IMR-90 (cell line): ENCODE measurements at regions not wholly inside any gene's neighbourhood (a gene's known extent, or its start where the extent isn't known, plus 50 kb on each side); places are given as distances from the start of the nearest gene placed in this dataset.

ENCODE experiments used
- ATAC-seq: fragments of 200-7000 bp; cut with Tn5 transposase; 2 replicates; pipeline ENCODE4 v1.9.1; 2020; ENCODE audit warnings: low read depth, mild to moderate bottlenecking, moderate library complexity
- BruUV-seq: library from RNA; stranded (reverse); fragments of 400-500 nt; replicated peaks from 2 replicates; lab custom pipeline; 2021; lab: Mats Ljungman, UMichigan
- CTCF ChIA-PET: fragments of 300-600 bp; formaldehyde crosslinking; extraction: SDS; loops from one replicate; lab custom pipeline; 2021; ENCODE audit warnings: antibody characterized with exemption; lab: Yijun Ruan, JAX
- POLR2A ChIA-PET: fragments of 300-600 bp; sonication (Branson Sonifier 250); formaldehyde crosslinking; loops from one replicate; lab custom pipeline; 2022; ENCODE audit warnings: antibody characterized with exemption; ENCODE audit not compliant: unreplicated experiment; lab: Charles Lee
- DNase-seq: peaks from one replicate; pipeline ENCODE4 v3.0.0; 2013
- H2AFZ ChIP-seq: replicated peaks from 2 replicates; pipeline ENCODE3; 2013; ENCODE audit warnings: low read length, mild to moderate bottlenecking; ENCODE audit not compliant: poor library complexity
- H2AK5ac ChIP-seq: 2 replicates; pipeline ENCODE4 v1.6.1; 2013; ENCODE audit warnings: low read depth, low read length, inconsistent platforms
- H2AK9ac ChIP-seq: replicated peaks from 2 replicates; pipeline ENCODE3; 2013; ENCODE audit warnings: mild to moderate bottlenecking, low read depth, low read length, moderate library complexity; ENCODE audit not compliant: poor library complexity
- H2BK120ac ChIP-seq: 2 replicates; pipeline ENCODE4 v1.6.1; 2013; ENCODE audit warnings: low read depth, low read length, inconsistent platforms
- H2BK15ac ChIP-seq: 3 replicates; pipeline ENCODE4 v1.6.1; 2013; ENCODE audit warnings: low read depth, low read length, inconsistent platforms
- H2BK20ac ChIP-seq: 2 replicates; pipeline ENCODE4 v1.6.1; 2013; ENCODE audit warnings: low read depth, mild to moderate bottlenecking, inconsistent platforms, low read length, moderate library complexity
- H2BK5ac ChIP-seq: 2 replicates; pipeline ENCODE4 v1.6.1; 2013; ENCODE audit warnings: mild to moderate bottlenecking, low read depth, low read length, inconsistent platforms; ENCODE audit not compliant: poor library complexity, severe bottlenecking
- H3K14ac ChIP-seq: replicated peaks from 2 replicates; pipeline ENCODE4 v1.6.1; 2013; ENCODE audit warnings: low read depth, low read length, inconsistent platforms
- H3K18ac ChIP-seq: 2 replicates; pipeline ENCODE4 v1.6.1; 2013; ENCODE audit warnings: low read depth, low read length, control low read depth
- H3K23ac ChIP-seq: 2 replicates; pipeline ENCODE4 v1.6.1; 2013; ENCODE audit warnings: low read depth, low read length, inconsistent platforms
- H3K27ac ChIP-seq: 2 replicates; pipeline ENCODE4 v1.5.1; 2013; ENCODE audit warnings: mild to moderate bottlenecking, control low read depth, low read length; ENCODE audit not compliant: insufficient read depth
- H3K27me3 ChIP-seq: 2 replicates; pipeline ENCODE4 v1.6.1; 2013; ENCODE audit warnings: low read length; ENCODE audit not compliant: control insufficient read depth, insufficient read depth
- H3K36me3 ChIP-seq: 2 replicates; pipeline ENCODE4 v1.6.1; 2013; ENCODE audit warnings: low read length, mixed read lengths; ENCODE audit not compliant: control insufficient read depth, insufficient read depth
- H3K4ac ChIP-seq: 2 replicates; pipeline ENCODE4 v1.6.1; 2013; ENCODE audit warnings: low read depth, low read length, inconsistent platforms
- H3K4me1 ChIP-seq: 2 replicates; pipeline ENCODE4 v1.6.1; 2013; ENCODE audit warnings: low read length, mixed read lengths; ENCODE audit not compliant: control insufficient read depth, insufficient read depth
- H3K4me2 ChIP-seq: 2 replicates; pipeline ENCODE4 v1.6.1; 2013; ENCODE audit warnings: low read depth, mild to moderate bottlenecking, control low read depth, low read length, moderate library complexity
- H3K4me3 ChIP-seq: 2 replicates; pipeline ENCODE4 v1.5.1; 2013; ENCODE audit warnings: low read depth, mild to moderate bottlenecking, control low read depth, low read length, moderate library complexity; ENCODE audit not compliant: insufficient read depth
- H3K56ac ChIP-seq: 2 replicates; pipeline ENCODE4 v1.6.1; 2013; ENCODE audit warnings: low read length, inconsistent platforms; ENCODE audit not compliant: insufficient read depth; ENCODE audit errors: extremely low read depth
- H3K79me1 ChIP-seq, 2 experiments: 2 replicates each; pipeline ENCODE4 v1.6.1; 2013; ENCODE audit warnings: low read length in 2 of 2, inconsistent platforms in 1 of 2, low read depth in 1 of 2
- H3K9ac ChIP-seq: 2 replicates; pipeline ENCODE4 v1.6.1; 2013; ENCODE audit warnings: low read depth, low read length, control low read depth
- H3K9me1 ChIP-seq: 2 replicates; pipeline ENCODE4 v1.6.1; 2013; ENCODE audit warnings: low read length, inconsistent platforms; ENCODE audit not compliant: insufficient read depth
- H3K9me3 ChIP-seq: 2 replicates; pipeline ENCODE4 v1.6.1; 2013; ENCODE audit warnings: low read length; ENCODE audit not compliant: control insufficient read depth, insufficient read depth
- H4K20me1 ChIP-seq: 2 replicates; pipeline ENCODE4 v1.6.1; 2013; ENCODE audit warnings: low read length, inconsistent platforms; ENCODE audit not compliant: insufficient read depth
- H4K5ac ChIP-seq: 2 replicates; pipeline ENCODE4 v1.6.1; 2013; ENCODE audit warnings: mild to moderate bottlenecking, low read depth, low read length, control low read depth
- H4K8ac ChIP-seq, 2 experiments: 2 replicates each; pipeline ENCODE4 v1.6.1; 2013; ENCODE audit warnings: low read depth in 2 of 2, low read length in 2 of 2, control low read depth in 1 of 2, inconsistent platforms in 1 of 2
- H4K91ac ChIP-seq: 2 replicates; pipeline ENCODE4 v1.6.1; 2013; ENCODE audit warnings: low read depth, low read length, inconsistent platforms; ENCODE audit not compliant: insufficient read depth
- BHLHE40 ChIP-seq: fragments of 150-350 bp; IDR thresholded peaks from 2 replicates; pipeline ENCODE4 v1.6.1; 2016; ENCODE audit warnings: mild to moderate bottlenecking, low read depth, low read length
- CEBPB ChIP-seq: IDR thresholded peaks from 2 replicates; pipeline ENCODE4 v1.6.1; 2012; ENCODE audit warnings: low read depth, low read length, improper control_type of control experiment
- CHD1 ChIP-seq: IDR thresholded peaks from 2 replicates; pipeline ENCODE4 v1.6.1; 2012; ENCODE audit warnings: low read depth, low read length, improper control_type of control experiment
- FOS ChIP-seq: fragments of 150-350 bp; IDR thresholded peaks from 2 replicates; pipeline ENCODE4 v1.6.1; 2016; ENCODE audit warnings: low read depth, low read length
- MAFK ChIP-seq: IDR thresholded peaks from 2 replicates; pipeline ENCODE4 v1.6.1; 2012; ENCODE audit warnings: low read depth, low read length, improper control_type of control experiment
- MAZ ChIP-seq: IDR thresholded peaks from 2 replicates; pipeline ENCODE4 v1.6.1; 2012; ENCODE audit warnings: low read depth, mild to moderate bottlenecking, low read length, improper control_type of control experiment, moderate library complexity, borderline replicate concordance
- MXI1 ChIP-seq: IDR thresholded peaks from 2 replicates; pipeline ENCODE4 v1.6.1; 2012; ENCODE audit warnings: low read depth, mild to moderate bottlenecking, low read length, moderate library complexity, borderline replicate concordance
- NFE2L2 ChIP-seq: fragments of 150-350 bp; IDR thresholded peaks from 2 replicates; pipeline ENCODE4 v1.6.1; 2016; ENCODE audit warnings: low read depth, mild to moderate bottlenecking, low read length
- POLR2A ChIP-seq: IDR thresholded peaks from 2 replicates; pipeline ENCODE4 v1.6.1; 2012; ENCODE audit warnings: mild to moderate bottlenecking, low read depth, low read length
- RAD21 ChIP-seq: IDR thresholded peaks from 2 replicates; pipeline ENCODE4 v1.6.1; 2012; ENCODE audit warnings: low read length, improper control_type of control experiment
- RCOR1 ChIP-seq: IDR thresholded peaks from 2 replicates; pipeline ENCODE4 v1.6.1; 2012; ENCODE audit warnings: mild to moderate bottlenecking, low read length, improper control_type of control experiment; ENCODE audit not compliant: insufficient replicate concordance
- RFX5 ChIP-seq: IDR thresholded peaks from 2 replicates; pipeline ENCODE4 v1.8.0; 2012; ENCODE audit warnings: low read depth, mild to moderate bottlenecking, low read length, moderate library complexity
- SMC3 ChIP-seq: fragments of 150-350 bp; IDR thresholded peaks from 2 replicates; pipeline ENCODE4 v1.6.1; 2016; ENCODE audit warnings: low read depth, mild to moderate bottlenecking, antibody characterized with exemption, low read length, moderate library complexity
- dilution Hi-C: fragments of 300-500 bp; cut with HindIII; formaldehyde crosslinking; loops from one replicate; pipeline ENCODE4 v1.14.3; 2018; ENCODE audit warnings: low sequenced_read_pairs; ENCODE audit not compliant: unreplicated experiment
- in situ Hi-C: fragments of 300-500 bp; cut with MboI; formaldehyde crosslinking; loops from 3 replicates; pipeline ENCODE4 v1.14.3; 2019; ENCODE audit warnings: low sequenced_read_pairs, inconsistent platforms, mixed read lengths
- intact Hi-C: fragments of 100-400 bp; cut with micrococcal nuclease; formaldehyde crosslinking; loops from 2 replicates; pipeline ENCODE4 v1.10.0; 2022
- TF ChIP-seq, protein P1 (sequence below): fragments of 150-350 bp; IDR thresholded peaks from 2 replicates; pipeline ENCODE4 v1.6.1; 2016; ENCODE audit warnings: low read depth, mild to moderate bottlenecking, low read length, moderate library complexity, borderline replicate concordance
- TF ChIP-seq, protein P2 (sequence below): conservative IDR thresholded peaks from 2 replicates; pipeline ENCODE4 v1.5.1; 2012; ENCODE audit warnings: mild to moderate bottlenecking, low read depth, low read length, improper control_type of control experiment
- TF ChIP-seq, protein P3 (sequence below): fragments of 150-350 bp; IDR thresholded peaks from 2 replicates; pipeline ENCODE4 v1.6.1; 2017; ENCODE audit warnings: mild to moderate bottlenecking, antibody characterized with exemption, low read length, low read depth

DNA sequence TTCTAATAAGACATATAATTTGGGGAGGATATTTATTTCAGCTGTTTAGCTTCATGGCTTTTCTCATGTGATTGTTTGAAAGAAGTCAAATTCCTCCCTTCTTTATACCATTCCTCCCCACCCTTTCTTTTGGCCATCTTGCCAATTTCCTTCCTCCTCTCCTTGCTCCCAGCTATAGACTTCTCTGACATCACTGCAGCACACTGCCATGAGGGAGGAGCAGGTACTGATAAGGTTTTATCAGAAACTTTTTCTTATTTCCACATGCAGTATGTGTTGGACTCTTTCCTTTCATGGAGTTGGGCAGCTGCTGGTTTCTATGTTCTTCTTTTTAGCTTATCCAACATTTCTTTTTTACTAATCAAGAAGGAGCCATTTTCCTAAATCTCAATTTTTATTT, 481.7 kb upstream of the NR3C2 start:
- POLR2A ChIA-PET, result no interaction called here
- CTCF ChIA-PET, result no interaction called here
- DNase-seq, result no peak
- no peaks in the 10 kb centered on the region for H3K36me3 ChIP-seq
- H3K4me1 ChIP-seq, result no peaks in the 10 kb centered on the region
- no peak overlapping the region for H2BK20ac ChIP-seq
- no peak overlapping the region for H2AK9ac ChIP-seq
- H3K4me2 ChIP-seq, result no peak overlapping the region
- H3K27ac ChIP-seq, result no peak overlapping the region
- no peaks in the 10 kb centered on the region for H3K79me1 ChIP-seq
- no peak overlapping the region for H4K91ac ChIP-seq
- H4K8ac ChIP-seq, result no peak overlapping the region
- no peak overlapping the region for H3K4ac ChIP-seq
- no peak overlapping the region for H2BK120ac ChIP-seq
- BruUV-seq, result no TSS peak
- no peak overlapping the region for H3K9ac ChIP-seq
- in situ Hi-C loops, result no loop called here
- no peak overlapping the region for H2AFZ ChIP-seq
- TF ChIP-seq, protein P1, sequence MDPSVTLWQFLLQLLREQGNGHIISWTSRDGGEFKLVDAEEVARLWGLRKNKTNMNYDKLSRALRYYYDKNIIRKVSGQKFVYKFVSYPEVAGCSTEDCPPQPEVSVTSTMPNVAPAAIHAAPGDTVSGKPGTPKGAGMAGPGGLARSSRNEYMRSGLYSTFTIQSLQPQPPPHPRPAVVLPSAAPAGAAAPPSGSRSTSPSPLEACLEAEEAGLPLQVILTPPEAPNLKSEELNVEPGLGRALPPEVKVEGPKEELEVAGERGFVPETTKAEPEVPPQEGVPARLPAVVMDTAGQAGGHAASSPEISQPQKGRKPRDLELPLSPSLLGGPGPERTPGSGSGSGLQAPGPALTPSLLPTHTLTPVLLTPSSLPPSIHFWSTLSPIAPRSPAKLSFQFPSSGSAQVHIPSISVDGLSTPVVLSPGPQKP, result no peak
- TF ChIP-seq POLR2A, result no peak
- TF ChIP-seq CEBPB, result no peak
- no peak for TF ChIP-seq MAFK
- TF ChIP-seq, protein P2, sequence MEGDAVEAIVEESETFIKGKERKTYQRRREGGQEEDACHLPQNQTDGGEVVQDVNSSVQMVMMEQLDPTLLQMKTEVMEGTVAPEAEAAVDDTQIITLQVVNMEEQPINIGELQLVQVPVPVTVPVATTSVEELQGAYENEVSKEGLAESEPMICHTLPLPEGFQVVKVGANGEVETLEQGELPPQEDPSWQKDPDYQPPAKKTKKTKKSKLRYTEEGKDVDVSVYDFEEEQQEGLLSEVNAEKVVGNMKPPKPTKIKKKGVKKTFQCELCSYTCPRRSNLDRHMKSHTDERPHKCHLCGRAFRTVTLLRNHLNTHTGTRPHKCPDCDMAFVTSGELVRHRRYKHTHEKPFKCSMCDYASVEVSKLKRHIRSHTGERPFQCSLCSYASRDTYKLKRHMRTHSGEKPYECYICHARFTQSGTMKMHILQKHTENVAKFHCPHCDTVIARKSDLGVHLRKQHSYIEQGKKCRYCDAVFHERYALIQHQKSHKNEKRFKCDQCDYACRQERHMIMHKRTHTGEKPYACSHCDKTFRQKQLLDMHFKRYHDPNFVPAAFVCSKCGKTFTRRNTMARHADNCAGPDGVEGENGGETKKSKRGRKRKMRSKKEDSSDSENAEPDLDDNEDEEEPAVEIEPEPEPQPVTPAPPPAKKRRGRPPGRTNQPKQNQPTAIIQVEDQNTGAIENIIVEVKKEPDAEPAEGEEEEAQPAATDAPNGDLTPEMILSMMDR, result no peak
- TF ChIP-seq, protein P3, sequence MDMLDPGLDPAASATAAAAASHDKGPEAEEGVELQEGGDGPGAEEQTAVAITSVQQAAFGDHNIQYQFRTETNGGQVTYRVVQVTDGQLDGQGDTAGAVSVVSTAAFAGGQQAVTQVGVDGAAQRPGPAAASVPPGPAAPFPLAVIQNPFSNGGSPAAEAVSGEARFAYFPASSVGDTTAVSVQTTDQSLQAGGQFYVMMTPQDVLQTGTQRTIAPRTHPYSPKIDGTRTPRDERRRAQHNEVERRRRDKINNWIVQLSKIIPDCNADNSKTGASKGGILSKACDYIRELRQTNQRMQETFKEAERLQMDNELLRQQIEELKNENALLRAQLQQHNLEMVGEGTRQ, result no peak
- TF ChIP-seq RCOR1, result no peak
- no peak for TF ChIP-seq MAZ
- no peak for TF ChIP-seq MXI1
- TF ChIP-seq SMC3, result no peak
- TF ChIP-seq CHD1, result no peak
- no peak for TF ChIP-seq FOS
- no peak for TF ChIP-seq RFX5
- no peak for TF ChIP-seq NFE2L2
- TF ChIP-seq BHLHE40, result no peak
- no peak for TF ChIP-seq RAD21
- no peak overlapping the region for H3K4me3 ChIP-seq
- H2BK5ac ChIP-seq, result no peak overlapping the region
- ATAC-seq, result no peak
- H4K20me1 ChIP-seq, result no peaks in the 10 kb centered on the region
- no peak overlapping the region for H2BK15ac ChIP-seq
- intact Hi-C loops, result no loop called here
- H3K27me3 ChIP-seq, result no peaks in the 10 kb centered on the region
- no peak overlapping the region for H3K56ac ChIP-seq
- no peak overlapping the region for H4K5ac ChIP-seq
- H2AK5ac ChIP-seq, result no peak overlapping the region
- H3K9me1 ChIP-seq, result no peaks in the 10 kb centered on the region
- no peak overlapping the region for H3K18ac ChIP-seq
- H3K23ac ChIP-seq, result no peak overlapping the region
- dilution Hi-C loops, result no loop called here
- no peaks in the 10 kb centered on the region for H3K9me3 ChIP-seq
- no peak overlapping the region for H3K14ac ChIP-seq
